B cell (primary cell): ENCODE measurements at regions not wholly inside any gene's neighbourhood (a gene's known extent, or its start where the extent isn't known, plus 50 kb on each side); places are given as distances from the start of the nearest gene placed in this dataset.

Source experiments
- ATAC-seq: fragments of 200-7000 bp; cut with Tn5 transposase; one replicate; pipeline ENCODE4 v1.10.0; 2021; ENCODE audit warnings: low read depth, mild to moderate bottlenecking, moderate number of reproducible peaks, moderate library complexity
- CTCF ChIA-PET: fragments of 350-600 bp; sonication (Branson Sonifier 250); formaldehyde crosslinking; loops from one replicate; lab custom pipeline; 2021; ENCODE audit warnings: antibody characterized with exemption, inconsistent platforms; lab: Charles Lee
- POLR2A ChIA-PET: fragments of 350-600 bp; sonication (Branson Sonifier 250); formaldehyde crosslinking; loops from one replicate; lab custom pipeline; 2021; ENCODE audit warnings: antibody characterized with exemption; lab: Charles Lee
- DNase-seq: peaks from one replicate; pipeline ENCODE4 v3.0.0; 2013
- H2AFZ ChIP-seq: 2 replicates; pipeline ENCODE4 v1.6.1; 2012; ENCODE audit warnings: mild to moderate bottlenecking, low read depth, low read length; ENCODE audit not compliant: insufficient read depth, poor library complexity, severe bottlenecking
- H3K27ac ChIP-seq, 2 donors: 1 replicate in 1 of 2; 2 replicates in 1 of 2; pipeline ENCODE4 v1.5.1; 2012 to 2013; ENCODE audit warnings: low read length in 2 of 2, mild to moderate bottlenecking in 2 of 2, moderate library complexity in 1 of 2
- H3K27me3 ChIP-seq, 4 experiments: fragments of 200-600 bp in 1 of 4; sonication (generic) in 1 of 4; replicated peaks in 1 of 4; 1 replicate in 2 of 4; 2 replicates in 2 of 4; pipeline versions ENCODE4 v1.6.1 to v1.7.0; 2013 to 2016; ENCODE audit warnings: low read length in 3 of 4, mild to moderate bottlenecking in 2 of 4, mixed read lengths in 1 of 4, moderate library complexity in 1 of 4; ENCODE audit not compliant: insufficient read depth in 4 of 4, control insufficient read depth in 3 of 4; ENCODE audit errors: control extremely low read depth in 1 of 4
- H3K36me3 ChIP-seq, 2 experiments: replicated peaks in 1 of 2; 1 replicate in 1 of 2; 2 replicates in 1 of 2; pipeline versions ENCODE4 v1.6.1 to v1.7.1; 2013; ENCODE audit warnings: low read length in 1 of 2; ENCODE audit not compliant: insufficient read depth in 2 of 2, control insufficient read depth in 1 of 2; ENCODE audit errors: control extremely low read depth in 1 of 2, extremely low read depth in 1 of 2
- H3K4me1 ChIP-seq, 2 donors: fragments of 200-600 bp in 1 of 2; sonication (generic) in 1 of 2; 1 replicate in 1 of 2; 2 replicates in 1 of 2; pipeline versions ENCODE4 v1.5.1 to v1.6.1; 2013 to 2017; ENCODE audit warnings: low read length in 2 of 2; ENCODE audit not compliant: control insufficient read depth in 2 of 2, insufficient read depth in 2 of 2
- H3K4me2 ChIP-seq: replicated peaks from 2 replicates; pipeline ENCODE3; 2012; ENCODE audit warnings: mild to moderate bottlenecking, low read depth, low read length; ENCODE audit not compliant: poor library complexity, severe bottlenecking
- H3K4me3 ChIP-seq, 5 experiments: fragments of 200-600 bp in 1 of 5; sonication (generic) in 1 of 5; 1 replicate in 3 of 5; 2 replicates in 2 of 5; pipeline versions ENCODE4 v1.5.1 to v1.7.0; 2011 to 2016; ENCODE audit warnings: low read length in 4 of 5, mild to moderate bottlenecking in 4 of 5, low read depth in 2 of 5, control low read depth in 1 of 5, moderate library complexity in 1 of 5; ENCODE audit not compliant: insufficient read depth in 1 of 5; ENCODE audit errors: control extremely low read depth in 1 of 5, extremely low read depth in 1 of 5
- H3K79me2 ChIP-seq: fragments of 200-600 bp; sonication (generic); one replicate; pipeline ENCODE4 v1.6.0; 2016; ENCODE audit warnings: low read length; ENCODE audit not compliant: control insufficient read depth, insufficient read depth
- H3K9ac ChIP-seq: fragments of 200-600 bp; sonication (generic); 2 replicates; pipeline ENCODE4 v1.6.1; 2017; ENCODE audit warnings: mild to moderate bottlenecking, low read length, moderate library complexity
- H3K9me3 ChIP-seq, 3 donors: one replicate each; pipeline versions ENCODE4 v1.6.1 to v1.7.1; 2013; ENCODE audit warnings: low read length in 2 of 3; ENCODE audit not compliant: control insufficient read depth in 2 of 3, insufficient read depth in 1 of 3; ENCODE audit errors: control extremely low read depth in 1 of 3
- H4K20me1 ChIP-seq: 2 replicates; pipeline ENCODE4 v1.6.0; 2012; ENCODE audit warnings: mild to moderate bottlenecking, low read length; ENCODE audit not compliant: insufficient read depth, control insufficient read depth, poor library complexity, severe bottlenecking
- H3K27ac Mint-ChIP-seq: one replicate; pipeline ENCODE4 v1.8.0; 2021; ENCODE audit warnings: mixed read lengths
- H3K27me3 Mint-ChIP-seq: one replicate; pipeline ENCODE4 v1.8.0; 2021; ENCODE audit warnings: mixed read lengths
- H3K4me1 Mint-ChIP-seq: one replicate; pipeline ENCODE4 v1.8.0; 2021; ENCODE audit warnings: mixed read lengths
- H3K4me3 Mint-ChIP-seq: one replicate; pipeline ENCODE4 v1.8.0; 2021; ENCODE audit warnings: mixed read lengths
- H3K9me3 Mint-ChIP-seq: one replicate; pipeline ENCODE4 v1.8.0; 2022; ENCODE audit warnings: mixed read lengths; ENCODE audit not compliant: insufficient read depth
- CTCF ChIP-seq: fragments of 200-600 bp; IDR thresholded peaks from one replicate; pipeline ENCODE4 v1.8.0; 2022; ENCODE audit warnings: antibody characterized with exemption, mild to moderate bottlenecking
- EZH2 ChIP-seq: IDR thresholded peaks from 2 replicates; pipeline ENCODE4 v1.6.1; 2012; ENCODE audit warnings: borderline replicate concordance, low read depth, mild to moderate bottlenecking, moderate library complexity, low read length; ENCODE audit not compliant: insufficient read depth, poor library complexity, severe bottlenecking
- WGBS: methylation state at CpG from one replicate; pipeline ENCODE4 v1.1.5; 2013; ENCODE audit warnings: missing lambda C conversion rate; ENCODE audit not compliant: insufficient coverage; 5-methylcytosine and 5-hydroxymethylcytosine counted together
- intact Hi-C: fragments of 100-400 bp; cut with micrococcal nuclease; formaldehyde crosslinking; loops from one replicate; pipeline ENCODE4 v1.10.0; 2022

GRCh38 chr3:30384546-30385072 is 221.8 kb upstream of the TGFBR2 start:
- no peak overlapping the region for H3K27ac ChIP-seq
- TF ChIP-seq EZH2 (no peak), CTCF (no peak)
- H3K4me3 Mint-ChIP-seq: no peak overlapping the region
- DNase-seq: no peak
- H3K27me3 Mint-ChIP-seq: peaks cover 7% of the 10 kb centered on the region
- H3K27ac Mint-ChIP-seq: no peak overlapping the region
- intact Hi-C loops: no loop called here
- H3K9me3 ChIP-seq: peaks cover 0 to 3% (median 1%) of the 10 kb centered on the region in 3 donors
- ATAC-seq: no peak
- no peak overlapping the region for H3K9ac ChIP-seq
- 87% methylated on average over 1 of the region's 2 CpGs for WGBS
- no peak overlapping the region for H3K4me2 ChIP-seq
- ChIA-PET CTCF (interaction anchor here (0.6 to 1.5 kb wide), 2 partner anchors 12 to 185 kb away, joined by 3 to 4 read pairs; no protein-coding TSS in a partner anchor), POLR2A (no interaction called here)
- H3K9me3 Mint-ChIP-seq: no peaks in the 10 kb centered on the region
- no peaks in the 10 kb centered on the region for H4K20me1 ChIP-seq
- H3K79me2 ChIP-seq: no peaks in the 10 kb centered on the region
- H3K4me1 Mint-ChIP-seq: peaks cover 12% of the 10 kb centered on the region
- H3K27me3 ChIP-seq: no peaks in the 10 kb centered on the region
- no peaks in the 10 kb centered on the region for H3K4me1 ChIP-seq
- H3K4me3 ChIP-seq: no peak overlapping the region
- no peak overlapping the region for H2AFZ ChIP-seq
- H3K36me3 ChIP-seq: no peaks in the 10 kb centered on the region

GRCh38 chr3:30393079-30393478 is 213.3 kb upstream of the TGFBR2 start:
- H4K20me1 ChIP-seq: no peaks in the 10 kb centered on the region
- no peaks in the 10 kb centered on the region for H3K4me1 ChIP-seq
- H3K9ac ChIP-seq: no peak overlapping the region
- no peaks in the 10 kb centered on the region for H3K79me2 ChIP-seq
- H3K4me3 ChIP-seq: no peak overlapping the region
- H3K27ac Mint-ChIP-seq: no peak overlapping the region
- TF ChIP-seq CTCF: no peak
- TF ChIP-seq EZH2: no peak
- no peak overlapping the region for H3K4me2 ChIP-seq
- 92% methylated on average over 2 of the region's 4 CpGs for WGBS
- ATAC-seq: no peak
- intact Hi-C loops: no loop called here
- DNase-seq: no peak
- H3K4me1 Mint-ChIP-seq: no peaks in the 10 kb centered on the region
- H3K27me3 ChIP-seq: no peaks in the 10 kb centered on the region
- H3K36me3 ChIP-seq: no peaks in the 10 kb centered on the region
- no peak overlapping the region for H2AFZ ChIP-seq
- no peak overlapping the region for H3K27ac ChIP-seq
- H3K9me3 Mint-ChIP-seq: peaks cover 2% of the 10 kb centered on the region
- H3K27me3 Mint-ChIP-seq: peaks cover 9% of the 10 kb centered on the region
- ChIA-PET POLR2A (no interaction called here), CTCF (no interaction called here)
- H3K9me3 ChIP-seq: no peaks in the 10 kb centered on the region
- no peak overlapping the region for H3K4me3 Mint-ChIP-seq
